ENCODE measurements at regions not wholly inside any gene's neighbourhood (a gene's known extent, or its start where the extent isn't known, plus 50 kb on each side); places are given as distances from the start of the nearest gene placed in this dataset.

GRCh38 chr1:9478021-9478420, 61.2 kb upstream of the SLC25A33 start:
- TF ChIP-seq ZFP36 (IDR thresholded peaks at IDR 0.05; ENCODE audit: borderline replicate concordance, partially characterized antibody) = no peak
- TF ChIP-seq HMGXB4 (CRISPR knock-in tag; IDR thresholded peaks at IDR 0.05; ENCODE audit: borderline replicate concordance) = no peak
- no peak for TF ChIP-seq RAD21 (conservative IDR thresholded peaks at IDR 0.05 in 1 of 2, IDR thresholded peaks at IDR 0.05 in 1 of 2)
- TF ChIP-seq TFCP2L1 (CRISPR knock-in tag; IDR thresholded peaks at IDR 0.05) = no peak
- no peak for TF ChIP-seq FOXS1 (CRISPR knock-in tag; IDR thresholded peaks at IDR 0.05)
- TF ChIP-seq ZNF302 (CRISPR knock-in tag; IDR thresholded peaks at IDR 0.05) = no peak
- no peak for TF ChIP-seq NPAS2 (CRISPR knock-in tag; IDR thresholded peaks at IDR 0.05; ENCODE audit: borderline replicate concordance)
- no peak overlapping the region for H3K27ac ChIP-seq
- ATAC-seq = no peak
- H3K4me1 ChIP-seq = peaks cover 17% of the 10 kb centered on the region
- no peaks in the 10 kb centered on the region for H3K9me3 ChIP-seq
- DNase-seq (ENCODE audit: low read depth in 1 of 2, low spot score in 1 of 2) = no peak
- FAIRE-seq = no peak
- POLR2A ChIA-PET = no interaction called here
- CTCF ChIA-PET = interaction anchor here (1.3 kb wide), 1 partner anchor 13 kb away, joined by 6 read pairs; no protein-coding TSS in a partner anchor
- H3K4me2 ChIP-seq = no peak overlapping the region
- WGBS (ENCODE audit: missing lambda C conversion rate) = 68% methylated on average over 6 of the region's 6 CpGs
- no peak overlapping the region for H3K4me3 ChIP-seq

GRCh38 chr1:9481048-9481447, 58.2 kb upstream of the SLC25A33 start:
- no peak for ATAC-seq
- Histone ChIP-seq H3K4me2 (no peak overlapping the region), H3K4me1 (peaks cover 10% of the 10 kb centered on the region; the same call in 1 of the 3 replicates), H3K27ac (no peak overlapping the region), H3K4me3 (no peak overlapping the region), H3K9me3 (no peaks in the 10 kb centered on the region)
- FAIRE-seq = no peak
- ChIA-PET POLR2A (no interaction called here), CTCF (interaction anchor here (1.1 to 2.6 kb wide), 3 partner anchors 10 to 214 kb away, joined by 3 to 10 read pairs (median 4); no protein-coding TSS in a partner anchor)
- 69% methylated on average over 5 of the region's 6 CpGs for WGBS (ENCODE audit: missing lambda C conversion rate)
- TF ChIP-seq NR3C1 (IDR thresholded peaks at IDR 0.05) (no peak), SMC3 (IDR thresholded peaks at IDR 0.05) (no peak), FOXS1 (CRISPR knock-in tag; IDR thresholded peaks at IDR 0.05) (no peak), MYC (IDR thresholded peaks at IDR 0.05; ENCODE audit: borderline replicate concordance, low read length) (no peak), ZC3H11A (IDR thresholded peaks at IDR 0.05) (no peak)
- DNase-seq (ENCODE audit: low read depth in 1 of 2, low spot score in 1 of 2) = no peak

GRCh38 chr1:9482403-9482802, 56.9 kb upstream of the SLC25A33 start:
- ChIA-PET POLR2A (no interaction called here), CTCF (interaction anchor here (0.8 to 11.3 kb wide), 3 partner anchors 12 to 248 kb away, joined by 4 to 127 read pairs (median 12); partner anchors contain the start of gene H6PD)
- TF ChIP-seq CEBPB (IDR thresholded peaks at IDR 0.05) (peak in 1 of 2 experiments; percentile 7; a peak in 1 of 4 replicates), HOXB5 (CRISPR knock-in tag; IDR thresholded peaks at IDR 0.05) (no peak)

GRCh38 chr1:9482816-9483572, 56.3 kb upstream of the SLC25A33 start:
- H3K4me3 ChIP-seq = no peak overlapping the region
- no peak for DNase-seq (ENCODE audit: low read depth in 1 of 2, low spot score in 1 of 2)
- H3K27ac ChIP-seq = no peak overlapping the region
- no peak for FAIRE-seq
- CTCF ChIA-PET = interaction anchor here (1.7 to 11.3 kb wide), 4 partner anchors 11 to 217 kb away, joined by 6 to 127 read pairs (median 10); no protein-coding TSS in a partner anchor
- no peaks in the 10 kb centered on the region for H3K9me3 ChIP-seq
- WGBS (ENCODE audit: missing lambda C conversion rate) = 76% methylated on average over 11 of the region's 19 CpGs
- no peak for TF ChIP-seq CEBPB (IDR thresholded peaks at IDR 0.05)
- no peak for TF ChIP-seq NPAS2 (CRISPR knock-in tag; IDR thresholded peaks at IDR 0.05; ENCODE audit: borderline replicate concordance)
- TF ChIP-seq HMGXB4 (CRISPR knock-in tag; IDR thresholded peaks at IDR 0.05; ENCODE audit: borderline replicate concordance) = no peak
- TF ChIP-seq RAD21 (conservative IDR thresholded peaks at IDR 0.05 in 1 of 2, IDR thresholded peaks at IDR 0.05 in 1 of 2) = no peak
- no peak for TF ChIP-seq MAFK (IDR thresholded peaks at IDR 0.05; ENCODE audit: partially characterized antibody)
- TF ChIP-seq HOXB13 (CRISPR knock-in tag; IDR thresholded peaks at IDR 0.05; ENCODE audit: low read depth) = no peak
- no peak for TF ChIP-seq JUN (IDR thresholded peaks at IDR 0.05)
- no peak for ATAC-seq
- no peaks in the 10 kb centered on the region for H3K4me1 ChIP-seq
- POLR2A ChIA-PET = no interaction called here
- H3K4me2 ChIP-seq = no peak overlapping the region

More at GRCh38 chr1:9482403-9482802, 56.9 kb upstream of the SLC25A33 start:
- Histone ChIP-seq H3K4me3 (no peak overlapping the region), H3K9me3 (no peaks in the 10 kb centered on the region), H3K4me2 (no peak overlapping the region), H3K4me1 (0 out of 3 replicates have a peak, but pooled peaks cover under 1% of the 10 kb centered on the region), H3K27ac (no peak overlapping the region)
- DNase-seq (ENCODE audit: low read depth in 1 of 2, low spot score in 1 of 2) = no peak
- no peak for FAIRE-seq
- WGBS (ENCODE audit: missing lambda C conversion rate) = 73% methylated on average over 9 of the region's 9 CpGs
- ATAC-seq = no peak
